AG10803 (cell line): ENCODE measurements at regions not wholly inside any gene's neighbourhood (a gene's known extent, or its start where the extent isn't known, plus 50 kb on each side); places are given as distances from the start of the nearest gene placed in this dataset.

Source experiments
- DNase-seq: peaks from one replicate; pipeline ENCODE4 v3.0.0; 2010; ENCODE audit warnings: low read depth
- H3K4me3 ChIP-seq: 2 replicates; pipeline ENCODE4 v1.5.1; 2011; ENCODE audit warnings: mild to moderate bottlenecking, low read length, control low read depth
- CTCF ChIP-seq: conservative IDR thresholded peaks from 2 replicates; pipeline ENCODE4 v1.5.1; 2011; ENCODE audit warnings: mild to moderate bottlenecking, low read length, control low read depth, inconsistent platforms

GRCh38 chr1:14220324-14220723 is 378.2 kb upstream of the KAZN start:
- DNase-seq = no peak
- TF ChIP-seq CTCF = no peak
- no peak overlapping the region for H3K4me3 ChIP-seq

GRCh38 chr1:14220811-14221210 is 377.7 kb upstream of the KAZN start:
- H3K4me3 ChIP-seq = no peak overlapping the region
- TF ChIP-seq CTCF = no peak
- DNase-seq = no peak

- H3K4me3 ChIP-seq = no peak overlapping the region
- TF ChIP-seq CTCF = no peak
- no peak for DNase-seq
Measured at GRCh38 chr1:14222086-14222485, 376.4 kb upstream of the KAZN start.

GRCh38 chr1:14228677-14229076 is 369.8 kb upstream of the KAZN start:
- no peak for TF ChIP-seq CTCF
- no peak for DNase-seq
- no peak overlapping the region for H3K4me3 ChIP-seq

GRCh38 chr1:14233510-14233909 is 365.0 kb upstream of the KAZN start:
- no peak overlapping the region for H3K4me3 ChIP-seq
- no peak for DNase-seq
- TF ChIP-seq CTCF = no peak

- DNase-seq = no peak
- no peak overlapping the region for H3K4me3 ChIP-seq
- no peak for TF ChIP-seq CTCF
Measured at GRCh38 chr1:14236097-14236496, 362.4 kb upstream of the KAZN start.

GRCh38 chr1:14238472-14239307 is 359.8 kb upstream of the KAZN start:
- TF ChIP-seq CTCF = no peak
- DNase-seq = no peak

More at GRCh38 chr1:14238472-14239307, 359.8 kb upstream of the KAZN start:
- H3K4me3 ChIP-seq = no peak overlapping the region
